ENCODE measurements at regions not wholly inside any gene's neighbourhood (a gene's known extent, or its start where the extent isn't known, plus 50 kb on each side); places are given as distances from the start of the nearest gene placed in this dataset.

- no peaks in the 10 kb centered on the region for H3K4me1 ChIP-seq (ENCODE audit: control insufficient read depth, insufficient read depth, low read length)
- H3K9me3 ChIP-seq (ENCODE audit: control insufficient read depth, insufficient read depth, low read depth, low read length) = peaks cover 2% of the 10 kb centered on the region; the same call in 1 of the 2 replicates
- BruUV-seq (replicated peaks) = no TSS peak
- H3K27ac ChIP-seq (ENCODE audit: low read length) = no peak overlapping the region
- no peaks in the 10 kb centered on the region for H3K27me3 ChIP-seq (ENCODE audit: control insufficient read depth, insufficient read depth, low read length)
- H3K4me3 ChIP-seq (ENCODE audit: low read depth in 2 of 2, low read length in 2 of 2) = no peak overlapping the region
- intact Hi-C loops (cut with micrococcal nuclease; ENCODE audit: unreplicated experiment) (no loop called here), in situ Hi-C loops (cut with HindIII; ENCODE audit: low pct_unique_long_range_greater_than_20kb, low sequenced_read_pairs) (no loop called here)
- POLR2A ChIA-PET = no interaction called here
- CTCF ChIA-PET = no interaction called here
- H3K36me3 ChIP-seq (ENCODE audit: control insufficient read depth, insufficient read depth, low read length) = no peaks in the 10 kb centered on the region
- DNase-seq (ENCODE audit: low read depth, low spot score) (no peak), ATAC-seq (no peak)
- TF ChIP-seq SIN3A (IDR thresholded peaks at IDR 0.05; ENCODE audit: borderline replicate concordance, insufficient read depth, low read depth, low read length) = no peak
- no peak for TF ChIP-seq TCF7L2 (IDR thresholded peaks at IDR 0.05; ENCODE audit: low read depth, low read length)
- TF ChIP-seq POLR2AphosphoS5 (IDR thresholded peaks at IDR 0.05; ENCODE audit: low read depth, low read length) = no peak
- no peak for TF ChIP-seq REST (IDR thresholded peaks at IDR 0.05; ENCODE audit: insufficient read depth in 1 of 2, low read depth in 2 of 2, low read length in 1 of 2)
- no peak for TF ChIP-seq CTCF (IDR thresholded peaks at IDR 0.05)
Measured at GRCh38 chr1:226466296-226466695, 58.4 kb upstream of the PARP1 start.

- Histone ChIP-seq H3K36me3 (ENCODE audit: control insufficient read depth, insufficient read depth, low read length) (no peaks in the 10 kb centered on the region), H3K9me3 (ENCODE audit: control insufficient read depth, insufficient read depth, low read depth, low read length) (peaks cover 2% of the 10 kb centered on the region; the same call in 1 of the 2 replicates), H3K4me3 (ENCODE audit: low read depth in 2 of 2, low read length in 2 of 2) (no peak overlapping the region), H3K27ac (ENCODE audit: low read length) (no peak overlapping the region), H3K4me1 (ENCODE audit: control insufficient read depth, insufficient read depth, low read length) (no peaks in the 10 kb centered on the region), H3K27me3 (ENCODE audit: control insufficient read depth, insufficient read depth, low read length) (no peaks in the 10 kb centered on the region; the same call in 1 of the 2 replicates)
- intact Hi-C loops (cut with micrococcal nuclease; ENCODE audit: unreplicated experiment) (no loop called here), in situ Hi-C loops (cut with HindIII; ENCODE audit: low pct_unique_long_range_greater_than_20kb, low sequenced_read_pairs) (no loop called here)
- ChIA-PET CTCF (no interaction called here), POLR2A (no interaction called here)
- TF ChIP-seq REST (IDR thresholded peaks at IDR 0.05; ENCODE audit: insufficient read depth in 1 of 2, low read depth in 2 of 2, low read length in 1 of 2) = no peak
- no peak for TF ChIP-seq POLR2AphosphoS5 (IDR thresholded peaks at IDR 0.05; ENCODE audit: low read depth, low read length)
- TF ChIP-seq CTCF (IDR thresholded peaks at IDR 0.05) = no peak
- no peak for TF ChIP-seq SIN3A (IDR thresholded peaks at IDR 0.05; ENCODE audit: borderline replicate concordance, insufficient read depth, low read depth, low read length)
- no peak for TF ChIP-seq TCF7L2 (IDR thresholded peaks at IDR 0.05; ENCODE audit: low read depth, low read length)
- DNase-seq (ENCODE audit: low read depth, low spot score) = no peak
- no peak for ATAC-seq
- no TSS peak for BruUV-seq (replicated peaks)
Measured at GRCh38 chr1:226467443-226467842, 59.5 kb upstream of the PARP1 start.

Measured in Panc1 (cell line).